AG10803 (cell line): ENCODE measurements at regions not wholly inside any gene's neighbourhood (a gene's known extent, or its start where the extent isn't known, plus 50 kb on each side); places are given as distances from the start of the nearest gene placed in this dataset.
"Not testable (repeated sequence)": the region's sequence is repeated elsewhere in the genome, so short reads cannot be mapped to it uniquely, and the experiment has no call there.

Experiments
- DNase-seq: peaks from one replicate; pipeline ENCODE4 v3.0.0; 2010; ENCODE audit warnings: low read depth
- H3K4me3 ChIP-seq: 2 replicates; pipeline ENCODE4 v1.5.1; 2011; ENCODE audit warnings: mild to moderate bottlenecking, low read length, control low read depth
- TF ChIP-seq, protein P1 (sequence below): conservative IDR thresholded peaks from 2 replicates; pipeline ENCODE4 v1.5.1; 2011; ENCODE audit warnings: mild to moderate bottlenecking, low read length, control low read depth, inconsistent platforms

- DNase-seq, result no peak
- TF ChIP-seq, protein P1, sequence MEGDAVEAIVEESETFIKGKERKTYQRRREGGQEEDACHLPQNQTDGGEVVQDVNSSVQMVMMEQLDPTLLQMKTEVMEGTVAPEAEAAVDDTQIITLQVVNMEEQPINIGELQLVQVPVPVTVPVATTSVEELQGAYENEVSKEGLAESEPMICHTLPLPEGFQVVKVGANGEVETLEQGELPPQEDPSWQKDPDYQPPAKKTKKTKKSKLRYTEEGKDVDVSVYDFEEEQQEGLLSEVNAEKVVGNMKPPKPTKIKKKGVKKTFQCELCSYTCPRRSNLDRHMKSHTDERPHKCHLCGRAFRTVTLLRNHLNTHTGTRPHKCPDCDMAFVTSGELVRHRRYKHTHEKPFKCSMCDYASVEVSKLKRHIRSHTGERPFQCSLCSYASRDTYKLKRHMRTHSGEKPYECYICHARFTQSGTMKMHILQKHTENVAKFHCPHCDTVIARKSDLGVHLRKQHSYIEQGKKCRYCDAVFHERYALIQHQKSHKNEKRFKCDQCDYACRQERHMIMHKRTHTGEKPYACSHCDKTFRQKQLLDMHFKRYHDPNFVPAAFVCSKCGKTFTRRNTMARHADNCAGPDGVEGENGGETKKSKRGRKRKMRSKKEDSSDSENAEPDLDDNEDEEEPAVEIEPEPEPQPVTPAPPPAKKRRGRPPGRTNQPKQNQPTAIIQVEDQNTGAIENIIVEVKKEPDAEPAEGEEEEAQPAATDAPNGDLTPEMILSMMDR, result no peak
- no peak overlapping the region for H3K4me3 ChIP-seq
These were observed 356.2 kb downstream of the HS3ST1 start for GRCh38 chr4:11072463-11072862.

DNA sequence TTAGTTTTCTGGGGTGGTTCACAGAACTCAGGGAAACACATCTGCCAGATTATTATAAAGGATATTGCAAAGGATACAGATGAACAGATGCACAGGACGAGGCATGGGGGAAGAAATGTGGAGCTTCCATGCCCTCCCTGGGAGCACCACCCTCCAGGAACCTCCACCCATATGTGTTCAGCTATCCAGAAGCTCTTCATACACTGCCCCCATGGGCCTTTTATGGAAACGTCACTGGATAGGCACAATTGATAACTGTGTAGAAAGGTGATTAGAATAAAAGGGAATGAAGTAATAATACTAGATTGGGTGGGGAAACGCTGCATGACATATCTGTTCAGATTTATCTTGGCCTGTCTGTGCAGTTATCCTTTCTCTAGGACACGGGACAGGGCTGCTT lies 357.9 kb downstream of the HS3ST1 start:
- TF ChIP-seq, protein P1, result no peak

DNA sequence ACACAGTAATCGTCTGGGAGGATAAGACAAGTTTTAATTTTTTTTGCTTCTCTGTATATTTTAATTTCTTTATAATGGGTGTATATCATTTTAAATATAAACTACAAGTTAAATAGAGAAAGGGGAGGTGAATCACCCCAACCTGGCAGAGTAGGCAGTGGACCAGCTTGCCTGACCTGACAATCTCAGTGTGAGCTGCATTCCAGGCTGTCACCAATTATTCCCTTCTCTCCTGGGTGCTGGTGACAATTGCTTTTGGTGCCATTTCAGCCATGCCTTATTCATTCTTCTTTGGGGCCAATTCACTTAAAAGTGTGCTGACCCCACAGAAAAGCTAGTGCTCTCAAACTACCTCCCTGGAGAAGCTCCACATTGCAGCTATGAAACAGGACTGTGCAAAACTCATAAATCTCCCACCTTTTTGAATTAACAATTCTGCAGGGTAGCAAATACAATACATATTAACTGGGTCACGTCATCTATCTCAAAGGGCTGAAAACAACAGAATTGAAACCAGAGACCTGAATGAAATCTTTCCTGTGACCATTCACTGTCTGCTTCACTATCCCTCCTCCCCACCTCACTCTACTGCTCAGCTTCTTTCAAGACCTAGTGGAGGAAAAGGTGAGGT lies 359.0 kb downstream of the HS3ST1 start:
- H3K4me3 ChIP-seq, result no peak overlapping the region
- TF ChIP-seq, protein P1, result no peak
- no peak for DNase-seq

More for the DNA sequence above, 357.9 kb downstream of the HS3ST1 start:
- DNase-seq, result no peak
- H3K4me3 ChIP-seq, result no peak overlapping the region

- DNase-seq, result no peak
- no peak overlapping the region for H3K4me3 ChIP-seq
- TF ChIP-seq, protein P1, result no peak
These were observed 359.6 kb downstream of the HS3ST1 start for GRCh38 chr4:11069083-11069482.

GRCh38 chr4:11066584-11066983 lies 362.1 kb downstream of the HS3ST1 start:
- not testable (repeated sequence) for DNase-seq, H3K4me3 ChIP-seq

DNA sequence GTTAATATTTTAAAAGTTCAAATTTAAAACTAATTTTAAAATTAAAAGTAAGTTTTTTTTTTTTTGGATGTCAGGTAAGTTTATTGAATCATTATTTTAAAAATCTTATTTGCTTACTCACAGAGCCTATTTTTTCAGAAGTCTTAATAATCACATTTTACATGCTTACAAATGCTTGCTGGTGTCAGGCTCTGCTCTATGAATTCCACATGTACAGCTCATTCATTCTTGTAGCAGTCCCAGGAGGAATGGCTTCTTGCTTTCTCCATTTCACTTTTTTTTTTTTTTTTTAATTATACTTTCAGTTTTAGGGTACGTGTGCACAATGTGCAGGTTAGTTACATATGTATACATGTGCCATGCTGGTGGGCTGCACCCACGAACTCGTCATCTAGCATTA lies 368.1 kb downstream of the HS3ST1 start:
- DNase-seq, H3K4me3 ChIP-seq: not testable (repeated sequence)

- not testable (repeated sequence) for DNase-seq, H3K4me3 ChIP-seq
These were observed 370.4 kb upstream of the CLNK start for GRCh38 chr4:11054937-11055336.

DNA sequence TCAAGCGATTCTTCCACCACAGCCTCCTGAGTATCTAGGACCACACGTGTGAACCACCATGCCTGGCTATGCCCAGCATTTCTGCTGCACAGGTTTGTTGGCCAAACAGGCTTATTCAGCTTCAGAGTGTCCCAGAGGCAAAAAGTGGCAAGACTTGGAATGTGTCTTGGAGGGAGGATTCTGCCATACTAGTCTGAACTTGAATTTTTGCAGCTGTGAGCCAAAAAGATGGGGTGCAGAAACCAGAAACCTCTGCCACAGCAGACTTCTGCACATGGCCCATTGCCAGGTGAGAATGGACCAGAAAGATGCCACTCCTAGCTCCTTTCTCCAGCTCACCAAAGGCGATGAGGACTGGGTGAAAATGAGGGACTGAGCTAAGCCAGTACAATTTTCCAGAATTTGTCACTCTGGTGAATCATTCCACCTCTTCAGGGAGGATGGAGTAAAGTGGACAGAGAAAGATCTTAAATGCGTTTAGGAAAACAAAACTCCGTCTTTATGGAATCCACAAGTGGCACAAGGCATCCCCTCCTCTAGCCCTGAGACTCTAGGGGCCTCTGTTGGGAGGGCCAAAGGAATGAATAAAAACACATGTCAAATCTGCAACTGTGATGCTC lies 369.1 kb upstream of the CLNK start:
- DNase-seq, result no peak
- H3K4me3 ChIP-seq, result no peak overlapping the region
- TF ChIP-seq, protein P1, result no peak

- TF ChIP-seq, protein P1, result no peak
- no peak overlapping the region for H3K4me3 ChIP-seq
- no peak for DNase-seq
These were observed 366.6 kb upstream of the CLNK start for GRCh38 chr4:11051181-11051580.
